HCT116 (cell line): ENCODE measurements at regions not wholly inside any gene's neighbourhood (a gene's known extent, or its start where the extent isn't known, plus 50 kb on each side); places are given as distances from the start of the nearest gene placed in this dataset.

Experiments
- ATAC-seq: fragments of 200-7000 bp; cut with Tn5 transposase; 2 replicates; pipeline ENCODE4 v1.9.1; 2020; ENCODE audit warnings: mild to moderate bottlenecking, moderate library complexity
- BruUV-seq: library from RNA; stranded (reverse); fragments of 400-500 nt; replicated peaks from 2 replicates; lab custom pipeline; 2021; lab: Mats Ljungman, UMichigan
- CTCF ChIA-PET: fragments of 300-600 bp; sonication (Branson Sonifier 250); formaldehyde crosslinking; loops from one replicate; lab custom pipeline; 2021; ENCODE audit warnings: antibody characterized with exemption; lab: Charles Lee
- POLR2A ChIA-PET: fragments of 300-600, 350-600 bp; sonication (Branson Sonifier 250); formaldehyde crosslinking; loops from one replicate; lab custom pipeline; 2021; ENCODE audit warnings: antibody characterized with exemption; lab: Charles Lee
- RAD21 ChIA-PET, 2 experiments: fragments of 300-600 bp; sonication (Branson Sonifier 250); formaldehyde crosslinking; loops; one replicate each; lab custom pipeline; 2023; ENCODE audit warnings: low total read pairs in 2 of 2; ENCODE audit not compliant: uncharacterized antibody in 2 of 2, unreplicated experiment in 2 of 2, low non-redundant PET in 1 of 2; lab: Charles Lee
- DNase-seq: peaks from one replicate; pipeline ENCODE4 v3.0.0-alpha.2; 2010; ENCODE audit warnings: low read depth, low spot score
- H2AFZ ChIP-seq: fragments of 200-600 bp; shearing (Covaris generic), sonication (generic); 2 replicates; pipeline ENCODE4 v1.6.1; 2017; ENCODE audit warnings: low read depth, mixed run types, mixed read lengths, antibody characterized with exemption, low read length; ENCODE audit not compliant: poor library complexity, severe bottlenecking
- H3K27ac ChIP-seq: 2 replicates; pipeline ENCODE4 v1.5.1; 2012; ENCODE audit warnings: low read depth, low read length
- H3K27me3 ChIP-seq: fragments of 200-600 bp; sonication (generic); 2 replicates; pipeline ENCODE4 v1.6.1; 2016; ENCODE audit warnings: mixed run types, low read length, mixed read lengths; ENCODE audit not compliant: insufficient read depth
- H3K36me3 ChIP-seq, 2 experiments: fragments of 200-500 bp in 1 of 2; fragments of 200-600 bp in 1 of 2; sonication (Bioruptor generic) in 1 of 2; sonication (generic) in 1 of 2; 2 replicates each; pipeline versions ENCODE4 v1.5.1 to v1.6.1; 2014 to 2016; ENCODE audit warnings: low read length in 2 of 2, inconsistent platforms in 1 of 2, mixed read lengths in 1 of 2, mixed run types in 1 of 2; ENCODE audit not compliant: insufficient read depth in 2 of 2, control insufficient read depth in 1 of 2
- H3K4me1 ChIP-seq, 2 experiments: fragments of 200-600 bp in 1 of 2; sonication (generic) in 1 of 2; 2 replicates each; pipeline versions ENCODE4 v1.5.1 to v1.6.1; 2012 to 2017; ENCODE audit warnings: low read length in 2 of 2, inconsistent platforms in 1 of 2, mild to moderate bottlenecking in 1 of 2, mixed read lengths in 1 of 2, mixed run types in 1 of 2, moderate library complexity in 1 of 2; ENCODE audit not compliant: insufficient read depth in 2 of 2, control insufficient read depth in 1 of 2
- H3K4me2 ChIP-seq: fragments of 200-600 bp; sonication (generic); 2 replicates; pipeline ENCODE4 v1.6.1; 2017; ENCODE audit warnings: mixed run types, low read length, mixed read lengths
- H3K4me3 ChIP-seq, 2 experiments: fragments of 200-600 bp in 1 of 2; sonication (generic) in 1 of 2; replicated peaks in 1 of 2; 2 replicates each; pipeline ENCODE4 v1.5.1; 2011 to 2016; ENCODE audit warnings: low read length in 2 of 2, control low read depth in 1 of 2, low read depth in 1 of 2, mild to moderate bottlenecking in 1 of 2, mixed read lengths in 1 of 2, mixed run types in 1 of 2
- H3K79me2 ChIP-seq: fragments of 200-600 bp; sonication (generic); 2 replicates; pipeline ENCODE4 v1.6.1; 2017; ENCODE audit warnings: mild to moderate bottlenecking, mixed run types, low read length, moderate library complexity, mixed read lengths; ENCODE audit not compliant: insufficient read depth
- H3K9ac ChIP-seq: fragments of 200-600 bp; sonication (generic); 2 replicates; pipeline ENCODE4 v1.6.1; 2016; ENCODE audit warnings: low read length, mixed read lengths
- H3K9me2 ChIP-seq: fragments of 200-600 bp; sonication (generic), shearing (Covaris generic); 2 replicates; pipeline ENCODE4 v1.6.1; 2017; ENCODE audit warnings: mixed run types, mild to moderate bottlenecking, moderate library complexity; ENCODE audit not compliant: insufficient read depth
- H3K9me3 ChIP-seq, 2 experiments: fragments of 200-500 bp in 1 of 2; fragments of 200-600 bp in 1 of 2; sonication (Bioruptor generic) in 1 of 2; sonication (generic) in 1 of 2; 2 replicates each; pipeline ENCODE4 v1.6.1; 2014 to 2017; ENCODE audit warnings: low read length in 2 of 2, mixed read lengths in 2 of 2, inconsistent platforms in 1 of 2, low read depth in 1 of 2, mild to moderate bottlenecking in 1 of 2, mixed run types in 1 of 2, moderate library complexity in 1 of 2; ENCODE audit not compliant: control insufficient read depth in 1 of 2, insufficient read depth in 1 of 2
- H4K20me1 ChIP-seq: fragments of 200-600 bp; sonication (generic), shearing (Covaris generic); 2 replicates; pipeline ENCODE4 v1.6.1; 2017; ENCODE audit warnings: mixed run types, mild to moderate bottlenecking, moderate library complexity; ENCODE audit not compliant: insufficient read depth
- CBX3 ChIP-seq: IDR thresholded peaks from 2 replicates; pipeline ENCODE4 v1.6.1; 2012; ENCODE audit warnings: low read depth
- CEBPB ChIP-seq: IDR thresholded peaks from 2 replicates; pipeline ENCODE4 v1.6.1; 2012; ENCODE audit warnings: low read depth
- CTCF ChIP-seq, 3 experiments: fragments of 200-600 bp in 1 of 3; sonication (generic) in 1 of 3; IDR thresholded peaks in 2 of 3; conservative IDR thresholded peaks in 1 of 3; 2 replicates each; pipeline ENCODE4 v1.5.1; 2012 to 2017; ENCODE audit warnings: low read depth in 2 of 3, low read length in 2 of 3, antibody characterized with exemption in 1 of 3, borderline replicate concordance in 1 of 3, control low read depth in 1 of 3, mild to moderate bottlenecking in 1 of 3, mixed read lengths in 1 of 3, mixed run types in 1 of 3, moderate library complexity in 1 of 3; ENCODE audit not compliant: insufficient read depth in 1 of 3
- ELF1 ChIP-seq: IDR thresholded peaks from 2 replicates; pipeline ENCODE4 v1.6.1; 2012; ENCODE audit warnings: low read depth, borderline replicate concordance
- EZH2 ChIP-seq: fragments of 200-600 bp; sonication (generic); IDR thresholded peaks from 2 replicates; pipeline ENCODE4 v1.6.1; 2017; ENCODE audit warnings: antibody characterized with exemption, mixed run types
- JUND ChIP-seq: IDR thresholded peaks from 2 replicates; pipeline ENCODE4 v1.6.1; 2012
- MAX ChIP-seq: IDR thresholded peaks from 2 replicates; pipeline ENCODE4 v1.6.1; 2012
- POLR2A ChIP-seq: IDR thresholded peaks from 2 replicates; pipeline ENCODE4 v1.7.0; 2011; ENCODE audit warnings: borderline replicate concordance; ENCODE audit not compliant: insufficient read depth, insufficient read length; ENCODE audit errors: extremely low read depth
- RAD21 ChIP-seq: IDR thresholded peaks from 2 replicates; pipeline ENCODE4 v1.6.1; 2012; ENCODE audit warnings: low read depth, mild to moderate bottlenecking
- SIN3A ChIP-seq: IDR thresholded peaks from 2 replicates; pipeline ENCODE4 v1.6.1; 2012; ENCODE audit warnings: low read depth
- SP1 ChIP-seq: IDR thresholded peaks from 2 replicates; pipeline ENCODE4 v1.6.1; 2012; ENCODE audit warnings: low read depth
- ZBTB33 ChIP-seq: IDR thresholded peaks from 2 replicates; pipeline ENCODE4 v1.6.1; 2011; ENCODE audit warnings: mild to moderate bottlenecking, low read length, moderate library complexity; ENCODE audit not compliant: insufficient replicate concordance; ENCODE audit errors: extremely low read depth
- intact Hi-C: fragments of 100-400 bp; cut with micrococcal nuclease; formaldehyde crosslinking; loops from 2 replicates; pipeline ENCODE4 v1.10.0; 2022

GRCh38 chr15:56816781-56817180, 83.5 kb upstream of the ZNF280D start:
- DNase-seq (no peak), ATAC-seq (no peak)
- Histone ChIP-seq H3K4me3 (no peak overlapping the region), H3K36me3 (no peaks in the 10 kb centered on the region), H4K20me1 (no peaks in the 10 kb centered on the region), H3K27me3 (no peaks in the 10 kb centered on the region), H3K27ac (no peak overlapping the region), H3K9me3 (no peaks in the 10 kb centered on the region), H3K79me2 (no peaks in the 10 kb centered on the region), H3K4me2 (peak overlapping the region; percentile 37), H2AFZ (peak overlapping the region; percentile 41), H3K9ac (no peak overlapping the region), H3K4me1 (peaks cover 42 to 43% of the 10 kb centered on the region in 2 experiments), H3K9me2 (no peaks in the 10 kb centered on the region)
- RAD21 ChIA-PET = no interaction called here
- TF ChIP-seq POLR2A (no peak), SIN3A (no peak), RAD21 (no peak), EZH2 (no peak), SP1 (no peak), CEBPB (no peak), MAX (no peak), ZBTB33 (no peak), JUND (no peak), CTCF (IDR thresholded peaks at IDR 0.05 in 2 of 3, conservative IDR thresholded peaks at IDR 0.05 in 1 of 3; ENCODE audit: borderline replicate concordance in 1 of 3, insufficient read depth in 1 of 3, low read depth in 2 of 3, low read length in 2 of 3) (no peak), CBX3 (no peak), ELF1 (no peak)
- POLR2A ChIA-PET = no interaction called here
- CTCF ChIA-PET = no interaction called here
- no TSS peak for BruUV-seq
- intact Hi-C loops = loop anchor here (5.0 kb wide), 1 partner anchor 319 kb away; no protein-coding TSS in a partner anchor
